Dedifferentiated amniotic fluid mesenchymal stem cell (primary cell): ENCODE measurements at regions not wholly inside any gene's neighbourhood (a gene's known extent, or its start where the extent isn't known, plus 50 kb on each side); places are given as distances from the start of the nearest gene placed in this dataset.
"Not testable (repeated sequence)": the region's sequence is repeated elsewhere in the genome, so short reads cannot be mapped to it uniquely, and the experiment has no call there.

Experiments
- DNase-seq: peaks from one replicate; pipeline ENCODE4 v3.0.0-alpha.2; 2016; ENCODE audit errors: extremely low spot score

DNA sequence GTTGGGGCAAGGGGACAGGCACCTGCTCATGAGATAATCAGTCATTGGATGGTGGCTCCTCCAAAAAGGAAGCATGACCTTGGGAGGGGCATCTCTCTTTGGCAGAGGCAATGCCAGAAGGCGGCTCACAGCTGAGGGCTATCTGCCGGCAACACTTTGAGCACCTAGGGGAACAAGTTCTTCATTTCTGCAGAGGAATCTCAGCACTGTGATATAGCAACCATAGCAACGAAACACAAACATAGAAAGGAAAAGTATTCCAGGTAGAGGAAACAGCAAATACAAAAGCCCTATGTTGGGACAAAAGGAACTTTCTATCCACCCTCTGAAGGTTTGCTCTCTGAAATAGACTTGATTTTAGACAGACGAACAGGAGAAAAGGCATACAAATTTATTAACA, 89.1 kb upstream of the NEDD4L start:
- no peak for DNase-seq

DNA sequence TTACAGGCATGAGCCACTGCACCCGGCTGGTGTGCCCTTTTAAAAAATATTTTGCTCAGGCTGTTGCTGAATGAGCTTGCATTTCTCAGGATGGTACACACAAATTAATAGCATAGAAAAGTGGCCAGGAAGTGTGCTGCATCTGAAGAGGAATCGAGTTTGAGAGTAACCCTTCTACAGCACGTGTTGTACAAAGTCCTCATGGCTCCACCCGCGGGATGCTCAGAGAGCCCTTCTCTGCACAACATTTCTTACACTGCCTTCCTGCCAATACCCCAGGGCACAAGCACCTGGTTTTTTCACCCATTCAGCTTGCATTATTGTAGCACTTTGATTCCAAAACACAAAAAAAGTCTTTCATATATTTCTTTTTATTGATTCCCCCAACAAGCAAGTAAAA, 90.1 kb upstream of the NEDD4L start:
- no peak for DNase-seq

DNA sequence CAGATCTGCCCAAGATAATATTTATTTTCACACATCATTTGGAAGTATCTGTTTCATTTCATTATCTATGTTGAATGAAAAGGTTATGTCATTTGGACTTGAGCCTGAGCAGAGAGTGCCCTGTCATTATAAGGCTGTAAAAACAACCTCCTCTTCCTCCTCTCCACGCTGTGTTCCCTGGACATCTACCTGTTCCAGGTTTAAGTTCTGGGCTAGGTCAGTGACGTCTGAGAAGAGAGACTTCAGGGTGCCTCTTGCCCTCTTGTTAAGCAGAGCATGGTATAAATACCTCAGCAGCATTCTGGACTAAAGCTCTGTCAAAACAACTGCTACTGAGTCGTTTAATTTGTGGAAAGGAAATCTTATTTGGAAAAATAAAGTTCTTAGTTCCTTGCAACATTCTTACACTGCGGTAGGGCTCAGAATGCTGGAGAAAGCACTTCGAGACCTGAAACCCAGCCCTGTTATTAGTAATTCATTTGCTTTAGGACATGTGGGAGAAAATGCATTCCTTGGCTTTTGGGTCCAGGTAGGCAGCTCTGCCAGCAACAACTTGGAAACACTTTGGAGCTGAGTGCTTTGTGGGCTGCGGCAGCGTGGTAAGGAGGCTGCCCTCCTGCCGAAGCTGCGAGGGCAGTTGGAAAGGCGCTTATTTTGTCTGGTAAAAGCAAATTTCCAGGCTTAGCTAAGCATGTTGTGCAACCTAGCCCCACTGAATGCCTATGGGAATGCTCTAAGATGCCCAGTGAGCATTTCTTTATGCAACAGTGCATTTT, 91.8 kb upstream of the NEDD4L start:
- no peak for DNase-seq

DNA sequence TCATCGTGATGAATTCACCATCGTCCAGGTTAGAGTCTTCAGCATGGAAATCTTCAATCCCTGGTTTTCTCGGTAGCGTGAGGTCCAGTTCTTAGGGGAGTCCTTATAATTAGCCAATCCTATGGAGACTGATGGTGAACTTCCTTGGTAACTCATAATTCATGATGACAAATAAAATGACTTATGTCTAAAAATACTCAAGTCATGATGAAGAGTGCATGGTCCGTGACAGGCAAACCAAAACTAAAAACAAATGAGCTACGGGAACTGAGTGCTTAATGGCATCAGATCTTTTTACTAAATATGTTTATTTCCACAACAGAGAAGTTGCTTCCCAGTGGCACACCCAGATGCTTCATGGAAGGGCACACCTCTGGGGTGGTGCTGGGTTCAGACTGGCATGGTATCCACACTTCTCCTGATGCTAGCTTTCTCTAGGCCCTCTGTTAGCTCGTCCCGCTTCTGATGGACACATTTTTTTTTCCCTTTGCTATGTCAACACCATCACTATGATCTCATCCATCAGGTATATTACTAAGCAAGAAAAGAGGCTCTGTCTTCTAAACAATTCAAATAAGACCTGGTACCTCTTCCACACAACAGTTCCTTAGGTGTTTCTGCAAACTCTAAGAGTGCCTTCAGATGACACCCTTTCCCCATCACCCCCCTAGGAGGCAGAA, 92.8 kb upstream of the NEDD4L start:
- DNase-seq = no peak

DNA sequence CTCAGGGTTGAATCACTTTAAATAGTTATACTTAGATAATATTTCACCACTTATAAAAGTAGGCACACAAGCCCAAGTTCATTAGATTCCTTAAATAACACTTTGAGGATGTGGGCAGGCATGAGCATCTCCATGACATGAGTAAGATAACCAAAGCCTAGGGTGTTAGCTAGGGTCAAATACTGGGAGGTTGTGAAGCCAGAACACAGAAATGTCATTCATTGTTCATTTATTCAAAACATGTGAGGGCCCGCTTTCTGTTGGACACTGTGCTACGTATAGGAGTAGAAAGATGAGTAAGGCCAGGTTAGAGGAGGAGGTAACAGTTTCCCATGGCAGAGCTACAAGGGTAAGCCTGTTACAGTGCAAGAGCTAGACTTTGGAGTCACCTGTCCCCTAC, 93.5 kb upstream of the NEDD4L start:
- DNase-seq = no peak

DNA sequence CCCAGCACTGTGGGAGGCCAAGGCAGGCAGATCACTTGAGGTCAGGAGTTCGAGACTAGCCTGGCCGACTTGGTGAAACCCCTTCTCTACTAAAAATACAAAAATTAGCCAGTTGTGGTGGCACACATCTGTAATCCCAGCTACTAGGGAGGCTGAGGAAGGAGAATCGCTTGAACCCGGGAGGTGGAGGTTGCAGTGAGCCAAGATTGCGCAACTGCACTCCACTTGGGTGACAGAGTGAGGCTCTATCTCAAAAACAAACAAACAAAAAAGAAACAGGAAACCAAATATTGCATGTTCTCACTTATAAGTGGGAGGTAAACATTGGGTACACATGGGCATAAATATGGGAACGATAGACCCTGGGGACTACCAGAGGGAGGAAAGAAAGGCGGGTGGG, 94.7 kb upstream of the NEDD4L start:
- not testable (repeated sequence) for DNase-seq

DNA sequence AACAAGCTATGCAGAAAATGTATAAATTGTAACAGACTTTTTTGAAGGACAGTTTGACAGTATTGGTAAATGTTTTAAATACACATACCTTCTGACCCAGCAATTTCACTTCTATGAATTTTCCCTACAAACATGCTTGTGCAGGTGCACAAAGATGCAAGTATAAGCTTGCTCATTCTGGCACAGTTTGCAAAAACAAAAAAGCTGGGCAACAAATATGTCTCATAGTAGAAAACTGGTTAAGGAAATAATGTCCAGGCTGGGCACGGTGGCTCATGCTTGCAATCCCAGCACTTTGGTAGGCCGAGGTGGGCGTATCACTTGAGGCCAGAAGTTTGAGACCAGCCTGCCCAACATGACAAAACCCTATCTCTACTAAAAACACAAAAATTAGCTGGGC, 96.9 kb upstream of the NEDD4L start:
- no peak for DNase-seq

DNA sequence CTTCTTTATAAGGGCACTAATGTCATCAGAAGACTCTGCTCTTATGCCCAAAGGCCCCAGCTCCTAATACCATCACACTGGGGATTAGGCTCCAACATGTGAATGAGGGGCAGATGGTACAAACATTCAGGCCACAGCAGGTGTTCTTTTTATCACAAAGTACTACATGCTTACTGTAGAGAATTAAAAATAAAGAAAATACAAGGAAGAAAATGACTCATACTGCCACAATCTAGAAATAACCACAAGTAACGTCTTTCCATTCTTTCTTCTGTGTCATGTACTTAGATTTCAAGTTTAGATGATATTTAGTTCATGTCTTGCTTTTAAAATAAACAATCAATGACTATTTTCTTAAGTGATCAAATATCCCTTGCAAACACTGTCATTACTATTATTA, 100.3 kb upstream of the NEDD4L start:
- DNase-seq = no peak

DNA sequence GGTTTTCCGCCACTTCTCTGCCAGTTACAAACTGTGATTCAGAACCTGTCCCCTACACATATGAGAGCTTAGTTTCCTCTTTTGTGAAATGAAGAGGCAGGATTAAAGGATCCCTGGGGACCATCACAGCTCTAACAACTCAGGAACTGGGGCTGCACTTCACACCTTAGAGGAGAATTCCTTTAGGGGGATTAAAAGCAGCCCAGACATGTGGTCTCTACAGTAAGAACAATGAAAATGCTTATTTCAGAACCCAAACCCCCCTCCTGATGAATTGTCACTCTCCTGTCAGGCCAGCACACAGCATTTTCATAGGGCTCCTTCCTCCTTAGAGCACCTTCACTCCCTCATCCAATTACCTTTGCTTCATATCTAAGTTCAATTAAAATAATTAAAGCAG, 101.5 kb upstream of the NEDD4L start:
- DNase-seq = no peak

DNA sequence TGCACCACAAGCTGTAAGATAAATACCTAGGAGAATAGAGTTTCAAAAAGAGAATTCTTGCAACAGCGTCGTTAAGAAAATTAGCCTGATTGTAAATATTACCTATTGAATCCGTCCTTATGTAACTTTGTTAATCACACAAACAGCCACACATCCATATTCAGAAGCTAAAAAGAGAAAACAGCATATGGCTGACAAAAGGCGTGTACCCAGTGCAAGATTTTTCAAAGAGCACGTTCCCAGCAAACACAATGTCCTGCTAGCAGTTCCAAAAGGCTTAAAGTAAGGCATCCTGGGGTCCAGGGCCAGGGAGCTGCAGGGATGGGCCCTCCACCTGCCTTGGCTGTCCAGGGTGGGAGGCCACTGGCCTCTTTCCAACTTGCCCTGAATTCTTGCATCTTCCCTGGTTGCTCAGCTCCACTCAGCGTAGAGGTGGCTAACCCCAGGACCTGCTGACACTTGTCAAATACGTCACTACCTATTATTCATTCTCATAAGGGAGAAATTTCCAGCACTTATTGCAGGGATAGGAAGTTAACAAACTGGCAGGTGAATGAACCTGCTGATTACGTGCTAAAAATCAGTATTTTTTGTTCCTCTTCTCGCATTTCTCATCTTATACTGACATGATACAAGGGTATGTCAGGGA, 102.1 kb upstream of the NEDD4L start:
- no peak for DNase-seq

DNA sequence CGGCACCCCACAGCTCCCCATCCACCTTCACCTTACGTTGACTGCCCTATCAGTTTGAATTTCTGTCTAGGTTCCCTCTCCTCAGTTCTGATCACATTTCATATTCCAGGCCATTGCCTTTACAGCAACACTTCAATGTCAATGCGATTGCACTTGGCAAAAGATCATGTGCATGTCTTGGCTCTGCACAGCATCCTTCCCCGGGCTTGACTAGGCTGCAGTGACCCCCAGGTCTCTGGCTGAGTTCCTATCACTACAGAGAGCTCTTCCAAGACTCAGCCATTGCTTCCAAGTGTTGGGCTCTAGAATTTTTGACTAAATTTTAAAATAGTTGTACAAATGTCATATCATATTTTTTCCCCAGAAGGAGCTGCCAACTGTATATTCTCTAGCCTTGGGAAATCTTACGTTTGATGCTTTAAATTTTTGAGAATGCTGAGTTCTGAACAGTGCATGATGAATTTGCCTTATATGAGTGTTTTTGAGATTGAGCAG, 103.8 kb upstream of the NEDD4L start:
- no peak for DNase-seq

DNA sequence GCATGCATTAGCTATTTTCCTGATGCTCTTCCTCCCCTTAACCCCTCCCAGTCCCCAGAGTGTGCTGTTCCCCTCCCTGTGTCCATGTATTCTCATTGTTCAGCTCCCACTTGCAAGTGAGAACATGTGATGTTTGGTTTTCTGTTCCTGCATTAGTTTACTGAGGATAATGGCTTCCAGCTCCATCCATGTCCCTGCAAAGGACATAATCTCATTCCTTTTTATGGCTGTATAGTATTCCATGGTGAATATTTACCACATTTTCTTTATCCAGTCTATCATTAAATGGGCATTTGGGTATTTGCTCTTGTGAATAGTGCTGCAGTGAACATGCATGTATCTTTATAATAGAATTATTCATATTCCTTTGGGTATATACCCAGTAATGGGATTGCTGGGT, 109.7 kb upstream of the NEDD4L start:
- not testable (repeated sequence) for DNase-seq

DNA sequence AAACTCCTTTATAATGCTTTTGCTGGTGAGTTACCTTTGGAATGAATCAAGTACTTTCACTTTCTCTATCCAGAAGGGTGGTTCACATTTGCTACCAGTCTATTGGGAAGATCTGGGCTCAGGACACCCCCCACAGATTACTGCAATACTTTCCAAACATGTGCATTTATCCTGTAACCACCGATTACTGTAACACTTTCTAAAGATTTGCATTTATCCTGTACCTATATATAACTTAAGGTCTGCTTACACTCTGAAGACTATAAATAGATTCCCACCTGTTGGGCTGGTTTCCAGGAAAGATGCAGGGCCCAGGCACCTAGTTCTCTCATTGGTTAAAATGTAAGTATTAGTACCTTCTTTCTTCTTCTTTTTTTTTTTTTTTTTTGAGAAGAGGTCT, 113.0 kb upstream of the NEDD4L start:
- no peak for DNase-seq

DNA sequence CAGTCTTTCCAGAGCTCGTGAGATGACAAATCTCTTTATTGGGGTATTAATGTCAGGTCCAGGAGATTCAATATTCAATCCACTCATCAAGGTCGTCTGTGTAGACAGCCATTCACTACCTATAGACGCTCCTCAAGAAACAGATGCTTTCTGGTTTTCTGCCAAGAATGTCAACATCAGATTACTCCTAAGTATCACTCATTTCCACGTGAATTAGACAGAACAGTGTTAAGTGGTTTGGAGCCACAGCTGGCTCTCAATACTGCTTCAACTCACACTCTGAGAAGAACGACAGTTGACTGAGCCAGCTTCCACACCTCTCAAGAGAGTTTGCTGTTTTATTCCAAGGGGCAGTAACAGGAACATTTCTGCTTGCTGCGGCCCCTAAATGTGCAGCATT, 113.5 kb upstream of the NEDD4L start:
- DNase-seq = no peak

DNA sequence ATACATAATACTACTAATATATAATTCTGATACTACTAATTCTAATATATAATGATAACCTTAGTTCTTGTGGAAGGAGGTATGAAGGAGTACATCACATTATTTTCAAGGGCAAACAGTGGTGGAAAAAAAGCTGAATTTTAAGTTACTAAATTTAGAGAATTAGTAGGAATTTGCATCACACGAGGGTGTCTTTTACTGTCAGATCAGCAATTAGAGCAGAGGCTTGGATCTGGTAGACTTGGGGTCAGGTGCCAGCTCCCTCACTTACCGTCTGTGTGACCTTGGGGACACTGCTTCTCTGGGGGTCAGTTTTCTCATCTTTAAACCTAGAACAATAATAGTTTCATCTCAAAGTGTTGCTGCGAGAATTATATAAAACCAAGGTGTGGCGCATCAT, 114.1 kb upstream of the NEDD4L start:
- no peak for DNase-seq

DNA sequence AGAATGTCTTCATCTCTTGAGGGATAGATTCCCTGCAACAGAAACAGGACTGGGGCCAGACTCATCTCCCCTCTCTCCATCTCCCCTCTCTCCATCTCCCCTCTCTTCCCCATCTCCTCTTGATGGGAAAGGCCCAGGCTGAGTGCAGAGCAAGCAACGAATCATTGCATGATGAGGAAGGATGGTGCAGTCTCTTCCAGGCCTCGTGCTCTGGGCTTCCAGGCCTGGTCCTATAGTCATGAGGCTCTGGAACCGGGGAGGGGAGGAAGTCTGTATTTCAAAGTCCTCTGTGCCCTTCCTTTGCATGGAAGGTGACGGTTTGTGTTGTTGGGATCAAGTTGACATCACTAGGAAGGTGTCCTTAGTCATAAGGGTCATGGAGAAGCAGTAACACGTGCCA, 115.6 kb upstream of the NEDD4L start:
- no peak for DNase-seq

DNA sequence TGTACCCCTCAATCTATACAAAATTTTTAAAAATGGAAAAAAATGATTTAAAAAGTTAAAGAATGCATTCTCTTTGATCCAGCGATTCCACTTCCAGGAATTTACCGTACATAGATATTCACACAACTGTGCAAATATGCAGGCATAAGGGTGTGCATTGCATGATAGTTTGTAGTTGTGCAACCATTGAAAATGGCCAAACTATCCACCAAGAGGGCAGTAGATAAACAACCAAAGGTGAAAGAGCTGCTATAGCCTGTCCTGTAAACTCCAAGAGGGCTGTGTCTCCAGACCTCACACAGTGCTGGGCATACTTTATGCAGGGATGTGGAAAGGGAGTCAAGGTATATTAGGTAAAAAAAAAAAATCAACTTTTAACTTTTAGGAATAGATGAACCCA, 116.5 kb upstream of the NEDD4L start:
- no peak for DNase-seq

DNA sequence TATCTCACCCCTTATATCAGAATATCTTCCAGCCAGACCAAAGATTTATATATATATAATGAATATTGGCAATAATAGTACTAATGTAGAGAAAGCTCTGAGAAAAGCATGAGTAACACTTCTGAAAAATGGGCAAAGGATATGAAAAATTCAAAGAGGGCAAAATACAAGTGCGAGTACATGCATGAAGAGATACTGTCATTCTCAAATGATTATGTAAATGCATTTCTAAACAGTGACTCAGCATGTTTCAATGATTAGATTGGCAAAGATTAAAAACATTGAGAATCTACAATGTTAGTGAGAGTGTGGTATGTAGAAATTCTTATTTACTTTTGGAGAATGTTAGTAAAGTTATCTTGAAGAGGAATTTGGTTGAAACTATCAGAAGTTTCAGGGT, 118.3 kb upstream of the NEDD4L start:
- peak; percentile 59 for DNase-seq

DNA sequence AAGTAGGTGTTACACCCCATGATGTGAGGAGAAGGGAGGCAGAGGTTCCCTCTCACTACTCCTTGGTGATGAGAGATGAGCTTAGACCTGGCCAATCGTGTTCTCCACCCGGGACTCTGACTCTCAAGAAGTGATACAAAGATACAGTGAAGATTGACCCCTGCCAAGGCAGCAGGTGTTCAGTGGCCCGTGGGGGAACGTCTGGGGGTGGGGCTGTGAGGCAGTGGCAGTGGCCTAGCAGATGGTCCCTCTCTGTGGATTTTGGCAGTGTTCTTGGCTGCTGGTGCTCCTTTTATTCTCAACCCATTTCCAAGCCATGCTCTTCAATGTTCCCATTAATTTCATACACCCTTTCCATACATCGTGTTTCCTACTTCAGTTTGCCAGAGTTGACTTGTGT, 120.4 kb upstream of the NEDD4L start:
- DNase-seq = no peak

DNA sequence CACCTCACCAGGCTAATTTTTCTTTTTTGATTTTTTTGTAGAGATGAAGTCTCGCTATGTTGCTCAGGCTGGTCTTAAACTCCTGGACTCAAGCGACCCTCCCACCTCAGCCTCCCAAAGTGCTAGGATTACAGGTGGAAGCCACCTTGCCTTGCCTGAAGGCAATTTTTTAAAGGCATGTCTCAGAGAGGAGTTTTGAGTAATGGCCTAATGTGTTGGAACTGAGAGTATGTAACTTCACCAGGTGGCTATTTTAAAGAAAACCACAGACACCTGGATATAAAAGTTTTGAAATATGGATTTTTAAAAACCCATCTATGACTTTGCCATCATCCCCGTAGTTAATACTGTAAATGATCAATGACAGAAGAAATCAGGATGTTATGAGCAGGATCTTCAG, 119.8 kb upstream of the ATP8B1 start:
- no peak for DNase-seq

DNA sequence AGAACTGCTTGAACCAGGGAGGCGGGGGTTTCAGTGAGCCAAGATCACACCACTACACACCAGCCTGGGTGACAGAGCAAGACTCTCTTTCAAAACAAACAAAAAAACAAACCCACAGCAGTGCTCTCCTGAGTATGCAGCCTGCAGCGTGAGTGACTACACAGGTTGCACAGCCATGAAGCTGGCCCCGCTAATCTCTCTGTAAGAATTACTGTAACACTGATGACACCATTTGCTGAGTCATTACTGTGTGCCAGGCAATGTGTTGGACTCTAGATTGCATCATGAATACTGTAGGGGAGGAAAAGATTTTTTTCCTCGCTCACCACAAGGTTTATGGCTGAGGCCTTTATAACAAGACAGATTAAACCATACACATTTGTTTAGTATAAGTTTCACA, 118.6 kb upstream of the ATP8B1 start:
- no peak for DNase-seq

DNA sequence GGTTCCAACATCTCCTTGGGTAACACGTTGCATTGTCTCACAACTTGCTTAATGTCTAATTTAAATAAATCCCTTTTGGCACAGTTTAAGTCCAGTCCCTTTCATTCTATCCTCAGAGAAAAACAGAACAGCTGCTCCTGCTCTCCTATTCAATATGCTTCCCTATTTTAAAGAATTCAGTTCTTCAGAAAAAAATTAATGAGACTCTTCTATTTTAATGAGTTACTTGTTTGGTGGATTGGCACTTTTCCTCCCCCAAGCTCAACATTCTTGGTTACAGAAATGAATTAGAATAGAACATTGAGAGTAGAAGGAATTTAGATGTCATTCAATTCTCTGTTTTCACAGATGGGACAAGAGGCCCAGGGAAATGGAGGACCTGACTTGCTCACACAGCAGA, 116.9 kb upstream of the ATP8B1 start:
- DNase-seq = no peak

DNA sequence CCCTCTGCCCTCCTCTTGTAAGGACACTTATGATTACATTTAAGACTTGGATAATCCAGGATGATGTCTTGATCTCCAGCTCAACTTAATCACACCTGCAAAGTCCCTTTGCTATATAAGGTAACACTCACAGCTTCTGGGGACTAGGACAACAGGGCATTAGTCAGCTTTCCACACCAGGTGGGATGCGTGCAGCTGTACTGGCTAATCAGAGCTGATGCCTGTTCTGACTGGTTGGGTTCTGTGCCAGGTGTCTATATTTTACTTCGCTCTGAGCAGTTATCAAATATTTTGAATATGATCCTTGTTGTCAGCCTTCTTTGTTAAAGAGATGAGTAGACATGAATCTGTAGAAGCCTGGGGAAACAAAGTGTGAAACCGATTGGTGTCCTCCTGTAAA, 115.5 kb upstream of the ATP8B1 start:
- DNase-seq = no peak
